Activated CD4-positive, alpha-beta T cell treated with anti-CD3 and anti-CD28 coated beads for 36 hours (primary cell): ENCODE measurements at regions not wholly inside any gene's neighbourhood (a gene's known extent, or its start where the extent isn't known, plus 50 kb on each side); places are given as distances from the start of the nearest gene placed in this dataset.
A peak's percentile ranks its signal among the peaks of the same experiment; 100 is the strongest.

ENCODE experiments used
- ATAC-seq: fragments of 200-7000 bp; cut with Tn5 transposase; one replicate; pipeline ENCODE4 v1.10.0; 2021; ENCODE audit warnings: mild to moderate bottlenecking, moderate library complexity
- CTCF ChIA-PET: fragments of 350-600 bp; sonication (Branson Sonifier 250); formaldehyde crosslinking; loops from one replicate; lab custom pipeline; 2021; ENCODE audit warnings: antibody characterized with exemption; lab: Charles Lee
- POLR2A ChIA-PET: fragments of 350-600 bp; sonication (Branson Sonifier 250); formaldehyde crosslinking; loops from one replicate; lab custom pipeline; 2021; ENCODE audit warnings: antibody characterized with exemption, inconsistent platforms; lab: Charles Lee
- DNase-seq: peaks from one replicate; pipeline ENCODE4 v3.0.0-alpha.2; 2020
- H3K27ac Mint-ChIP-seq: one replicate; pipeline ENCODE4 v1.8.0; 2021; ENCODE audit warnings: mixed read lengths
- H3K27me3 Mint-ChIP-seq: one replicate; pipeline ENCODE4 v1.8.0; 2021; ENCODE audit warnings: mixed read lengths
- H3K36me3 Mint-ChIP-seq: one replicate; pipeline ENCODE4 v1.8.0; 2021; ENCODE audit warnings: low read depth, mixed read lengths
- H3K4me1 Mint-ChIP-seq: one replicate; pipeline ENCODE4 v1.8.0; 2021; ENCODE audit warnings: mixed read lengths
- H3K4me3 Mint-ChIP-seq: one replicate; pipeline ENCODE4 v1.8.0; 2021; ENCODE audit warnings: mild to moderate bottlenecking, moderate library complexity, mixed read lengths
- H3K9me3 Mint-ChIP-seq: one replicate; pipeline ENCODE4 v1.8.0; 2021; ENCODE audit warnings: low read depth, mixed read lengths
- intact Hi-C, 2 experiments: fragments of 100-400 bp; cut with DNase I in 1 of 2; cut with micrococcal nuclease in 1 of 2; formaldehyde crosslinking; loops; one replicate each; pipeline versions ENCODE4 v1.14.2 to v1.15.1; 2022 to 2024; cut with DNase I, micrococcal nuclease

GRCh38 chr19:29467824-29468401 is 57.9 kb upstream of the VSTM2B start:
- Mint-ChIP-seq H3K4me3 (no peak overlapping the region), H3K27ac (no peak overlapping the region), H3K9me3 (no peaks in the 10 kb centered on the region), H3K27me3 (peaks cover 22% of the 10 kb centered on the region), H3K4me1 (no peaks in the 10 kb centered on the region), H3K36me3 (no peaks in the 10 kb centered on the region)
- DNase-seq (peak; percentile 55), ATAC-seq (no peak)
- intact Hi-C loops: loop anchor here (10.0 kb wide), 2 partner anchors 57 to 127 kb away; partner anchors contain the start of gene VSTM2B (in 1 of the 2)
- POLR2A ChIA-PET: no interaction called here
- CTCF ChIA-PET: interaction anchor here (0.6 to 1.1 kb wide), 6 partner anchors 9 to 222 kb away, joined by 3 to 4 read pairs (median 3); no protein-coding TSS in a partner anchor

- no peak overlapping the region for H3K27ac Mint-ChIP-seq
- DNase-seq: no peak
- no peaks in the 10 kb centered on the region for H3K36me3 Mint-ChIP-seq
- H3K4me3 Mint-ChIP-seq: no peak overlapping the region
- ChIA-PET CTCF (no interaction called here), POLR2A (no interaction called here)
- H3K27me3 Mint-ChIP-seq: peaks cover 23% of the 10 kb centered on the region
- H3K4me1 Mint-ChIP-seq: no peaks in the 10 kb centered on the region
- intact Hi-C loops: no loop called here
- ATAC-seq: no peak
- peaks cover 4% of the 10 kb centered on the region for H3K9me3 Mint-ChIP-seq
These were observed 50.3 kb upstream of the VSTM2B start for GRCh38 chr19:29475469-29475868.
